ENCODE measurements at regions not wholly inside any gene's neighbourhood (a gene's known extent, or its start where the extent isn't known, plus 50 kb on each side); places are given as distances from the start of the nearest gene placed in this dataset.

GRCh38 chr14:54325766-54326165 lies 71.0 kb upstream of the CDKN3 start:
- TF ChIP-seq POLR2A (IDR thresholded peaks at IDR 0.05) = no peak
- no peak for TF ChIP-seq CTCF (IDR thresholded peaks at IDR 0.05)
- TF ChIP-seq POLR2AphosphoS5 (IDR thresholded peaks at IDR 0.05) = no peak
